ENCODE measurements at regions not wholly inside any gene's neighbourhood (a gene's known extent, or its start where the extent isn't known, plus 50 kb on each side); places are given as distances from the start of the nearest gene placed in this dataset.
"Not testable (repeated sequence)": the region's sequence is repeated elsewhere in the genome, so short reads cannot be mapped to it uniquely, and the experiment has no call there.

GRCh38 chr18:59800897-59801296 is 98.9 kb upstream of the PMAIP1 start:
- no peak for DNase-seq

- no peak for DNase-seq
Measured at GRCh38 chr18:59799383-59800015, 100.3 kb upstream of the PMAIP1 start.

DNA sequence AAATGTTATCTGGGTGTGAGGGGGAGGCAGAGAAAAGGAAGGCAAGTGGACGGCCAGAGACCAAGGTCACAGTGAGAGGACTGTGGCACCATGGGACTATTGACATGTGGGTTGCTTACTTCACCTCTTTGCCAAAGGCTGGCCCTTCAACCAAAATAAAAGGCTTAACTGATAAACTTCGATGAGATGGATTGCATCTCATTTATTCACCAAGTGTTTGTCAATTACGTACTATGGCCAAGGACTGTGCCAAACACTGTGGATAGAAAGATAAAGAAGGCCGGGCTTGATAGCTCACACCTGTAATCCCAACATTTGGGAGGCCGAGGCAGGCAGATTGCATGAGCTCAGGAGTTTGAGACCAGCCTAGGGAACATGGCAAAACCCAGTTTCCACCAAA is 98.7 kb upstream of the CCBE1 start:
- no peak for DNase-seq

GRCh38 chr18:59792353-59792752 is 95.1 kb upstream of the CCBE1 start:
- DNase-seq, result no peak

- not testable (repeated sequence) for DNase-seq
Measured at GRCh38 chr18:59790346-59790936, 93.2 kb upstream of the CCBE1 start.

DNA sequence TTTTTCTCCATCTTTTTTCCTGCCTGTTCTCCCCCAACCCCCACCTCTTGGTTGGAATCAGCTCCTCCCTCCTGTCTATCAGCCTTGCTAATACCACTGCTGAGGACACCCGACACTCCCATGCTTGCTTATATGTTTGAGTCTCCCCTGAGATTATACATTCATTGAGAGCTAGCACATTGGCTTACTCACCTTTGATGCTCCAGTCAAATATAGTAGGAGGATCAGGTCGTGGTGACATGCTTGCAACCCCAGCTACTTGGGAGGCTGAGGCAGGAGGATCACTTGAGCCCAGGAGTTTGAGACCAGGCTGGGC is 91.5 kb upstream of the CCBE1 start:
- DNase-seq, result no peak

DNA sequence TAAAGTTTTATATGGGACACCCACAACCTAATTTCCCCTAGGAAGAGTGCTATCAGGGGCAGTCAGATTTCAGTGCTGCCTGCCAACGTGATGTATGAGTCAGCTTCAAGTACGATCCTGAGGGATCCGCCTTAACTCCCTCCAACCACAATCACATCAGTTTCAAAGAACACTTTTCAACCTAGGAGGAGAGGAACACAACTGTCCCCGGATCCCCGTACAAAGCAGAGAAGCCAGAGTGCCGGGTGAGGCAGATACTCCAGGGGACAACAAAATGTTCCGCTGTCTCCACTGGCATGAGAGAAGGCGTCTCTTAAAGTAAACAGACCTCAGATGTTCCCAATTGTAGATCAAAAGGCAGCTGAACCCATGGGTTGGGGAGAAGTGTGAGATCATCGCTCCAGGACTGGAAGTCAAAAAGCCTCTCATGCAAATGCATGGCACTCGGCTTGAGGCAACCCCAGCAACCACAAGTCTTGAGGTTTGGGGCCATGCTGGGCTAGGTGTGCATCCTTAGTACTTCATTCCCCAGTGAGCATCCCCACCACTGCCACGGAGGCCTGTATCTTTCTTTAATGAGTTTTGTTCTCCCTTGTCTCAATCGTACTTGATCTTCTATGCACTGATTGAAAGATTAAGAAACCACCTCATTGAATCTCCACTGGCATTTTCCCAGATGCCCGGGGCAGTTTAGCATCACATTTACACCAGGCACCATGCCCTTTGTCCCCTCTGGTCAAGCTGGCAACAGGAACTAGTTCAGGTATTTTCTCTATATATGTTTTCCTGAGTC is 91.0 kb upstream of the CCBE1 start:
- no peak for DNase-seq

- no peak for DNase-seq
Measured at GRCh38 chr18:59784694-59785093, 87.5 kb upstream of the CCBE1 start.

- no peak for DNase-seq
Measured at GRCh38 chr18:59783138-59783537, 85.9 kb upstream of the CCBE1 start.

DNA sequence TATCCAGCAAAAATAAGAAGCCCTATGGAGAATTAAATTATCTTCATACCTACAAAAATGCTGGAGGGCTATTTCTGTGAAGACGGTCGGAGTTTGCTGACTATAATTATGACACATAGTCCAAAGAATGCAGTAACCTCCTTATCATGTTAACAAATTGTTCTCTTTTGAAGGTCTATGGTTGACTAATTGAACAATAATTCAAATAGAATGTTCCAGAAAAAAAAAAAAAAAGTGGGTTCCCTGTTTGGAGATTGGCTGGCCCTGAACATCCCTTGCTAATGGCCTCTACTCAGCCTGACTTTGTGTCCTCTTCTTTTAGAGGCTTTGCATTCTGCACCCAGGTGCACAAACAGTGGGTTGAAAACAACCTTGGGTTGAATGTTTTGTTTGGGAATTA is 82.8 kb upstream of the CCBE1 start:
- no peak for DNase-seq

DNA sequence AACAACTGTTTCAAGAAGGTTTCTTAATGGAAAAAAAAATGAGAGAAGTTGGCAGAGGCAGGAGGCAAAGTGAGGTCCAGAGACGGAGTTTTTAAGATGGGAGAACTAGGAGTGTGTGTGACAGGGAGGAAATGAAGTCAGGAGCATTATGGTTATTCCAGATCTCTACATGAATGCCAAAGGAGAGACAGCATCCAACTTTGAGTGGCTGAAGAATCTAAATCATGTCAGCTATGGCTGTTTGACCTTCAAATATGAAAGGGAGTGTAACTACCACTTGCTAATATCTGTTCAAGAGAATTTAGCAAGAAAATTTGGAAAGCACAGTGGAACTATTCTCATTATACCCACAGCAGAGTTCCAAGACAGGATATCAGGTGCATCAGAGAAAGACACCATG is 81.2 kb upstream of the CCBE1 start:
- DNase-seq, result no peak

GRCh38 chr18:59777636-59778035 is 80.4 kb upstream of the CCBE1 start:
- DNase-seq, result no peak

GRCh38 chr18:59769129-59769865 is 72.1 kb upstream of the CCBE1 start:
- DNase-seq, result no peak

DNA sequence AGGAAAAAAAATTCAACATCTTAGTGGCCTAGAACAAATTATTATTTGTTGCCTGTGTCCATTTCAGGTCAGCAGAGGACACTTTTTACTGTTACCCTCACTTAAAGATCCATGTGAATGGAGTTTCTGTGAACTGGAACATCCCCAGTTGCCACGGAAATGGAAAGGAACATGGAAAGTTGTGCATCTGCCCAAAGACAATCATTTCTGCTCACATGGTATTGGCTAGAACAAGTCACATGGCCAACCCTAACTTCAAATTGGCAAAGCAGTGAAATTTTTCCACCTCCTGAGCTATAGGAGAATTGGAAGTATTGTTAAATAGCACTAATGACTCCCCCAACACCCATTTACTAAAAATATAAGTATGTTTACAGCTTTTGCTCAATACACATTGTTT is 71.2 kb upstream of the CCBE1 start:
- DNase-seq, result no peak

DNA sequence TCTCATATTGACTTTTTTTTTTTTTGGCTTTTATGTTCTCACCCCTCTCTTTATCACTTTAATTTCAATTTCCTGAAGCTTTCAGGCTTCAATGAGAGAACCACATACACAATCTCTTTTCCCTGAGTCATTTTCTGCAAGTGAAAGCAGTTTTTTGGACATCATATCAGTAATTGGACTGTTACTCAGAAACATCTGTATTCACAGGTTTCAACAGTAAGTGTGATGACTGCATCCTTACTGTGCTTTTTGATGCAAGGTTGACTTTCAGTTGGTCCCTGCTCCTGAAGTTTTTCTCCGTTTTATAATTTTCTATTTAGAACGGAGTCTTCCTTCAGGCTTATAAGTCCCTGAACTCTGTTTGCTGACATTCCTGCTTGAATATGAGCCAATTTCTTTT is 70.5 kb upstream of the CCBE1 start:
- no peak for DNase-seq

GRCh38 chr18:59765343-59765742 is 68.1 kb upstream of the CCBE1 start:
- no peak for DNase-seq

- no peak for DNase-seq
Measured at GRCh38 chr18:59764281-59764680, 67.1 kb upstream of the CCBE1 start.

GRCh38 chr18:59763541-59764136 is 66.4 kb upstream of the CCBE1 start:
- DNase-seq, result no peak

- no peak for DNase-seq
Measured at GRCh38 chr18:59760619-59761600, 63.7 kb upstream of the CCBE1 start.

DNA sequence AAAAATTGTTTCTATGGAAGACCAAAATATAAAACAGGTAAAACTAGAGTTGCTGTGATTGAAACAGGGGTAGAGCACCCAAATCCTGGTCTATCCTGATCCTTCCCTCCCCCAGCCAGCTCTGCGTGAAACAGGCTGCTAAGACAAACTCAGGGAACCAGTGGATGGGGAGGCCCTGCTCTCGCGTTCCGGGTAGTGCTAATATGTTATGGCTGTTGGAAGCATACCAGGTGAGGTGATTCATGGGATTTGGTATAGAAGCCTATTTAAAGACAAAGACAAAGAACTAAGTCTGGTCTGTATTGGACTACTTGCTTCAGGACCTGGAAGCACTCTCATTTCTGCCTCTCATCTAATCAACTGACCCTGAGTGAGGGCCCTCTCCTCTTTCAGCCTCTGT is 63.0 kb upstream of the CCBE1 start:
- DNase-seq, result no peak

GRCh38 chr18:59758837-59759236 is 61.6 kb upstream of the CCBE1 start:
- no peak for DNase-seq

DNA sequence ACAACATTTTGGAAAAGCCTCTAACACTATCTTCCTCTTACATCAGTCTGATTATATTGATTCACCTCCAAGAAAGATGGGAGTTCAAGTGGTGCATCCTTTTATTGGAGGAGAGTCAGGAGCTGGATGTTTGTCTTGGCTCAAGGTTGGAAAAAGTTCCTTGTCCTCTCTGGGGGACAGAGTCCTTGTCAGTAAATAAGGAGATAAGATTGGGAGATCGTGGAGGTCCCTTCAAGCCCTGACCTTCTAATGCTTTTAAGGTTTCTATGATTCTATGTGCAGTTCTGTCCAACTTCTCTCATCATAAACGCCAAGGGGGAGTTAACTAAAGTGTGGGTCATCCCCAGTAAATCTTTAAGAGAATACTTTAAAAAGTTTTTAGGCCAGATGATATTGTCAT is 60.9 kb upstream of the CCBE1 start:
- no peak for DNase-seq

Measured in NCI-H187 (cell line).